DND-41 (cell line): ENCODE measurements at regions not wholly inside any gene's neighbourhood (a gene's known extent, or its start where the extent isn't known, plus 50 kb on each side); places are given as distances from the start of the nearest gene placed in this dataset.

Experiments used
- CTCF ChIP-seq: IDR thresholded peaks from 2 replicates; pipeline ENCODE4 v1.5.1; 2012; ENCODE audit warnings: borderline replicate concordance, low read length, moderate library complexity, mild to moderate bottlenecking; ENCODE audit not compliant: poor library complexity, severe bottlenecking; ENCODE audit errors: extremely low read depth
- EZH2 ChIP-seq: IDR thresholded peaks from 3 replicates; pipeline ENCODE4 v1.6.1; 2012; ENCODE audit warnings: borderline replicate concordance, low read depth, mild to moderate bottlenecking, moderate library complexity, low read length, inconsistent platforms; ENCODE audit not compliant: severe bottlenecking

GRCh38 chr18:33871363-33872025 is 293.5 kb downstream of the ASXL3 start:
- TF ChIP-seq CTCF (no peak), EZH2 (no peak)
